Nephron (organoid): ENCODE measurements at regions not wholly inside any gene's neighbourhood (a gene's known extent, or its start where the extent isn't known, plus 50 kb on each side); places are given as distances from the start of the nearest gene placed in this dataset.

Source experiments
- H3K27ac Mint-ChIP-seq, 3 experiments: 2 replicates each; pipeline ENCODE4 v1.8.0; 2020; ENCODE audit warnings: mixed read lengths in 3 of 3, mild to moderate bottlenecking in 2 of 3, moderate library complexity in 1 of 3
- H3K27me3 Mint-ChIP-seq: 2 replicates; pipeline ENCODE4 v1.8.0; 2021; ENCODE audit warnings: low read depth, mild to moderate bottlenecking, moderate library complexity, mixed read lengths
- H3K36me3 Mint-ChIP-seq: 2 replicates; pipeline ENCODE4 v1.8.0; 2020; ENCODE audit warnings: low read depth, mixed read lengths
- H3K4me1 Mint-ChIP-seq: 2 replicates; pipeline ENCODE4 v1.8.0; 2020; ENCODE audit warnings: mixed read lengths
- H3K4me3 Mint-ChIP-seq, 3 experiments: 2 replicates each; pipeline ENCODE4 v1.8.0; 2020; ENCODE audit warnings: mild to moderate bottlenecking in 3 of 3, mixed read lengths in 3 of 3, moderate library complexity in 2 of 3
- H3K9me3 Mint-ChIP-seq: 2 replicates; pipeline ENCODE4 v1.8.0; 2020; ENCODE audit warnings: mixed read lengths
- CTCF ChIP-seq, 3 experiments: fragments of 200-600 bp; sonication (generic); IDR thresholded peaks; one replicate each; pipeline ENCODE4 v1.5.0; 2021; ENCODE audit warnings: antibody characterized with exemption in 3 of 3; ENCODE audit not compliant: unreplicated experiment in 3 of 3

GRCh38 chr18:40553029-40553428 lies 1402.0 kb upstream of the PIK3C3 start:
- H3K27ac Mint-ChIP-seq: no peak overlapping the region
- no peaks in the 10 kb centered on the region for H3K9me3 Mint-ChIP-seq
- no peaks in the 10 kb centered on the region for H3K36me3 Mint-ChIP-seq
- no peaks in the 10 kb centered on the region for H3K4me1 Mint-ChIP-seq
- H3K4me3 Mint-ChIP-seq: no peak overlapping the region
- TF ChIP-seq CTCF (IDR thresholded peaks at IDR 0.05; ENCODE audit: unreplicated experiment in 3 of 3): no peak
- H3K27me3 Mint-ChIP-seq: no peaks in the 10 kb centered on the region

GRCh38 chr18:40546875-40547274 lies 1408.2 kb upstream of the PIK3C3 start:
- Mint-ChIP-seq H3K4me3 (no peak overlapping the region), H3K36me3 (no peaks in the 10 kb centered on the region), H3K4me1 (no peaks in the 10 kb centered on the region), H3K27ac (no peak overlapping the region), H3K27me3 (no peaks in the 10 kb centered on the region), H3K9me3 (no peaks in the 10 kb centered on the region)
- TF ChIP-seq CTCF (IDR thresholded peaks at IDR 0.05; ENCODE audit: unreplicated experiment in 3 of 3): no peak

GRCh38 chr18:40534723-40535122 lies 1420.3 kb upstream of the PIK3C3 start:
- no peak for TF ChIP-seq CTCF (IDR thresholded peaks at IDR 0.05; ENCODE audit: unreplicated experiment in 3 of 3)

GRCh38 chr18:40532046-40532445 lies 1423.0 kb upstream of the PIK3C3 start:
- Mint-ChIP-seq H3K27me3 (peaks cover 5% of the 10 kb centered on the region), H3K36me3 (no peaks in the 10 kb centered on the region), H3K4me1 (no peaks in the 10 kb centered on the region), H3K27ac (no peak overlapping the region), H3K9me3 (no peaks in the 10 kb centered on the region), H3K4me3 (no peak overlapping the region)
- no peak for TF ChIP-seq CTCF (IDR thresholded peaks at IDR 0.05; ENCODE audit: unreplicated experiment in 3 of 3)

More at GRCh38 chr18:40534723-40535122, 1420.3 kb upstream of the PIK3C3 start:
- Mint-ChIP-seq H3K27me3 (peaks cover 5% of the 10 kb centered on the region), H3K4me1 (no peaks in the 10 kb centered on the region), H3K4me3 (no peak overlapping the region), H3K27ac (no peak overlapping the region), H3K9me3 (no peaks in the 10 kb centered on the region), H3K36me3 (no peaks in the 10 kb centered on the region)

- Mint-ChIP-seq H3K27ac (no peak overlapping the region), H3K36me3 (no peaks in the 10 kb centered on the region), H3K4me3 (no peak overlapping the region), H3K4me1 (no peaks in the 10 kb centered on the region), H3K27me3 (peaks cover under 1% of the 10 kb centered on the region), H3K9me3 (no peaks in the 10 kb centered on the region)
- TF ChIP-seq CTCF (IDR thresholded peaks at IDR 0.05; ENCODE audit: unreplicated experiment in 3 of 3): no peak
Measured at GRCh38 chr18:40531051-40531450, 1424.0 kb upstream of the PIK3C3 start.

GRCh38 chr18:40529478-40529877 lies 1425.6 kb upstream of the PIK3C3 start:
- Mint-ChIP-seq H3K9me3 (no peaks in the 10 kb centered on the region), H3K27ac (no peak overlapping the region), H3K4me1 (no peaks in the 10 kb centered on the region), H3K36me3 (no peaks in the 10 kb centered on the region), H3K27me3 (no peaks in the 10 kb centered on the region), H3K4me3 (no peak overlapping the region)
- TF ChIP-seq CTCF (IDR thresholded peaks at IDR 0.05; ENCODE audit: unreplicated experiment in 3 of 3): no peak
